ENCODE measurements at regions not wholly inside any gene's neighbourhood (a gene's known extent, or its start where the extent isn't known, plus 50 kb on each side); places are given as distances from the start of the nearest gene placed in this dataset.

GRCh38 chr14:27929797-27930347 is 836.7 kb upstream of the FOXG1 start:
- no peak for DNase-seq
- Histone ChIP-seq H3K4me1 (no peaks in the 10 kb centered on the region), H3K27me3 (no peaks in the 10 kb centered on the region), H3K36me3 (no peaks in the 10 kb centered on the region), H3K9me3 (no peaks in the 10 kb centered on the region), H3K4me3 (no peak overlapping the region), H3K27ac (no peak overlapping the region)
- 76 to 92% methylated on average over 1 of the region's 1 CpG for WGBS, 2 donors (ENCODE audit: low coverage in 1 of 2)
- intact Hi-C loops (cut with DNase I; ENCODE audit: low total_unique reads), result no loop called here
- in situ Hi-C loops (cut with MboI; ENCODE audit: low pct_ligation_motif_present in 1 of 4, low pct_unique_long_range_greater_than_20kb in 1 of 4, low sequenced_read_pairs in 3 of 4), result no loop called here
- TF ChIP-seq EP300 (IDR thresholded peaks at IDR 0.05; ENCODE audit: low read depth) (no peak), CTCF (IDR thresholded peaks at IDR 0.05) (no peak), POLR2AphosphoS5 (IDR thresholded peaks at IDR 0.05) (no peak), POLR2A (IDR thresholded peaks at IDR 0.05) (no peak)

- TF ChIP-seq EP300 (IDR thresholded peaks at IDR 0.05; ENCODE audit: low read depth) (no peak), POLR2A (IDR thresholded peaks at IDR 0.05) (no peak), CTCF (IDR thresholded peaks at IDR 0.05) (no peak), POLR2AphosphoS5 (IDR thresholded peaks at IDR 0.05) (no peak)
- in situ Hi-C loops (cut with MboI; ENCODE audit: low pct_ligation_motif_present in 1 of 4, low pct_unique_long_range_greater_than_20kb in 1 of 4, low sequenced_read_pairs in 3 of 4) (no loop called here), intact Hi-C loops (cut with DNase I; ENCODE audit: low total_unique reads) (no loop called here)
- no peaks in the 10 kb centered on the region for H3K9me3 ChIP-seq
- H3K27me3 ChIP-seq, result no peaks in the 10 kb centered on the region
- H3K4me3 ChIP-seq, result no peak overlapping the region
- DNase-seq, result no peak
- no peaks in the 10 kb centered on the region for H3K4me1 ChIP-seq
- 22 to 52% methylated on average over 1 of the region's 1 CpG for WGBS, 2 donors (ENCODE audit: low coverage in 1 of 2)
- H3K27ac ChIP-seq, result no peak overlapping the region
- H3K36me3 ChIP-seq, result no peaks in the 10 kb centered on the region
These were observed 828.2 kb upstream of the FOXG1 start for GRCh38 chr14:27938392-27938791.

GRCh38 chr14:27945512-27945911 is 821.1 kb upstream of the FOXG1 start:
- WGBS, 2 donors (ENCODE audit: low coverage in 1 of 2), result 76 to 85% methylated on average over 4 of the region's 4 CpGs
- H3K4me1 ChIP-seq, result no peaks in the 10 kb centered on the region
- TF ChIP-seq CTCF (IDR thresholded peaks at IDR 0.05), result no peak
- H3K9me3 ChIP-seq, result no peaks in the 10 kb centered on the region
- intact Hi-C loops (cut with DNase I; ENCODE audit: low total_unique reads), result no loop called here
- no peak for DNase-seq
- no peaks in the 10 kb centered on the region for H3K36me3 ChIP-seq
- in situ Hi-C loops (cut with MboI; ENCODE audit: low pct_ligation_motif_present in 1 of 4, low pct_unique_long_range_greater_than_20kb in 1 of 4, low sequenced_read_pairs in 3 of 4), result no loop called here
- H3K27ac ChIP-seq, result no peak overlapping the region
- H3K4me3 ChIP-seq, result no peak overlapping the region
- no peaks in the 10 kb centered on the region for H3K27me3 ChIP-seq

- DNase-seq, result no peak
- Histone ChIP-seq H3K36me3 (no peaks in the 10 kb centered on the region), H3K4me3 (no peak overlapping the region), H3K4me1 (no peaks in the 10 kb centered on the region), H3K9me3 (no peaks in the 10 kb centered on the region), H3K27me3 (no peaks in the 10 kb centered on the region), H3K27ac (no peak overlapping the region)
- in situ Hi-C loops (cut with MboI; ENCODE audit: low pct_ligation_motif_present in 1 of 4, low pct_unique_long_range_greater_than_20kb in 1 of 4, low sequenced_read_pairs in 3 of 4) (no loop called here), intact Hi-C loops (cut with DNase I; ENCODE audit: low total_unique reads) (no loop called here)
- TF ChIP-seq EP300 (IDR thresholded peaks at IDR 0.05; ENCODE audit: low read depth) (no peak), CTCF (IDR thresholded peaks at IDR 0.05) (no peak), POLR2A (IDR thresholded peaks at IDR 0.05) (no peak), POLR2AphosphoS5 (IDR thresholded peaks at IDR 0.05) (no peak)
- WGBS, 2 donors (ENCODE audit: low coverage in 1 of 2), result 57 to 87% methylated on average over 1 to 2 of the region's 2 CpGs
These were observed 807.8 kb upstream of the FOXG1 start for GRCh38 chr14:27958757-27959156.
